Retinal pigment epithelial cell (primary cell): ENCODE measurements at regions not wholly inside any gene's neighbourhood (a gene's known extent, or its start where the extent isn't known, plus 50 kb on each side); places are given as distances from the start of the nearest gene placed in this dataset.
"Not testable (repeated sequence)": the region's sequence is repeated elsewhere in the genome, so short reads cannot be mapped to it uniquely, and the experiment has no call there.

ENCODE experiments used
- DNase-seq: peaks from one replicate; pipeline ENCODE4 v3.0.0-alpha.2; 2010; ENCODE audit warnings: low read depth
- H3K4me3 ChIP-seq: 2 replicates; pipeline ENCODE4 v1.5.1; 2011; ENCODE audit warnings: mild to moderate bottlenecking, low read length, control low read depth, moderate library complexity
- TF ChIP-seq, protein P1 (sequence below): conservative IDR thresholded peaks from 2 replicates; pipeline ENCODE4 v1.5.1; 2011; ENCODE audit warnings: low read depth, low read length, control low read depth, inconsistent platforms

- no peak for DNase-seq
- TF ChIP-seq, protein P1, sequence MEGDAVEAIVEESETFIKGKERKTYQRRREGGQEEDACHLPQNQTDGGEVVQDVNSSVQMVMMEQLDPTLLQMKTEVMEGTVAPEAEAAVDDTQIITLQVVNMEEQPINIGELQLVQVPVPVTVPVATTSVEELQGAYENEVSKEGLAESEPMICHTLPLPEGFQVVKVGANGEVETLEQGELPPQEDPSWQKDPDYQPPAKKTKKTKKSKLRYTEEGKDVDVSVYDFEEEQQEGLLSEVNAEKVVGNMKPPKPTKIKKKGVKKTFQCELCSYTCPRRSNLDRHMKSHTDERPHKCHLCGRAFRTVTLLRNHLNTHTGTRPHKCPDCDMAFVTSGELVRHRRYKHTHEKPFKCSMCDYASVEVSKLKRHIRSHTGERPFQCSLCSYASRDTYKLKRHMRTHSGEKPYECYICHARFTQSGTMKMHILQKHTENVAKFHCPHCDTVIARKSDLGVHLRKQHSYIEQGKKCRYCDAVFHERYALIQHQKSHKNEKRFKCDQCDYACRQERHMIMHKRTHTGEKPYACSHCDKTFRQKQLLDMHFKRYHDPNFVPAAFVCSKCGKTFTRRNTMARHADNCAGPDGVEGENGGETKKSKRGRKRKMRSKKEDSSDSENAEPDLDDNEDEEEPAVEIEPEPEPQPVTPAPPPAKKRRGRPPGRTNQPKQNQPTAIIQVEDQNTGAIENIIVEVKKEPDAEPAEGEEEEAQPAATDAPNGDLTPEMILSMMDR = no peak
- no peak overlapping the region for H3K4me3 ChIP-seq
Measured at GRCh38 chr11:82507288-82507687, 226.4 kb downstream of the FAM181B start.

DNA sequence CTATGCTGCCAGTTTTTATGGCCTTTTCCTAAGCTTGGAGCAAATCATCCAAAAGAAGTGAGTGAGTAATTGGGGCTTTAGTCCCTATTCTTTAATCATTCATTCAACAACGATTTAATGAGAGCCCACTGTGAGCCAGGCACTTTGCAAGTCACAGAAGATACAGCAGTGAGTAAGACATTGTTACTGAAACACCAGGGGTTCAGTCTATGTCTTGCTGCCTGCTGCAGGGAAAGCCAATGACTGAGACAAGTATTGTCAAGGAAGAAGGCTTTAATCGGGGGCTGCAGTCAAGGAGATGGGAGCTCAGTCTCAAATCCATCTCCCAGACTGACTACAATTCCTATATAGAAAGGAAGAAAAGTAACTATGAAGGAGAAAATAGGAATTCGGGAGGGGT lies 228.3 kb downstream of the FAM181B start:
- H3K4me3 ChIP-seq = no peak overlapping the region
- TF ChIP-seq, protein P1 = no peak
- no peak for DNase-seq

GRCh38 chr11:82501174-82501573 lies 232.5 kb downstream of the FAM181B start:
- H3K4me3 ChIP-seq, DNase-seq: not testable (repeated sequence)

- no peak for DNase-seq
Measured at GRCh38 chr11:82494988-82495432, 238.7 kb downstream of the FAM181B start.

DNA sequence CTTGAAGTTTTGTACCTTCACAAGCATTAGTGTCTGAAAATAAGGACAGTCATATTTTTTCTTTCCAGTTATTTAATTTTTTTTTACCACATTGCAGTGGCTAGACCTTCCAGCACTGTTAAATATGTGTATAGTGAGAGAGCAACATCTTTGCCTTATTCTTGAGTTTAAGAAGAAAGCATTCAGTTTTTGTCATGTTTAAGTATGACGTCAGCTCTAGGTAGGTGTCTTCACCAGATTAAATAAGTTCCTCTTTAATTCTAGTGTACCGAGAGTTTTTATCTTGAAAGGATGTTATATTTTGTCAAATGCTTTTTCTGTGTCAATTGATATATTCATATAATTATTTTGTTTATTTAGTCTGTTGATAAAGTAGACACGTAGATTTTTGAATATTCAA lies 258.8 kb downstream of the FAM181B start:
- no peak overlapping the region for H3K4me3 ChIP-seq
- TF ChIP-seq, protein P1 = no peak
- no peak for DNase-seq

More at GRCh38 chr11:82494988-82495432, 238.7 kb downstream of the FAM181B start:
- TF ChIP-seq, protein P1 = peak; percentile 48
- H3K4me3 ChIP-seq = no peak overlapping the region

GRCh38 chr11:82465481-82465880 lies 268.2 kb downstream of the FAM181B start:
- no peak for DNase-seq
- TF ChIP-seq, protein P1 = no peak
- H3K4me3 ChIP-seq = no peak overlapping the region

DNA sequence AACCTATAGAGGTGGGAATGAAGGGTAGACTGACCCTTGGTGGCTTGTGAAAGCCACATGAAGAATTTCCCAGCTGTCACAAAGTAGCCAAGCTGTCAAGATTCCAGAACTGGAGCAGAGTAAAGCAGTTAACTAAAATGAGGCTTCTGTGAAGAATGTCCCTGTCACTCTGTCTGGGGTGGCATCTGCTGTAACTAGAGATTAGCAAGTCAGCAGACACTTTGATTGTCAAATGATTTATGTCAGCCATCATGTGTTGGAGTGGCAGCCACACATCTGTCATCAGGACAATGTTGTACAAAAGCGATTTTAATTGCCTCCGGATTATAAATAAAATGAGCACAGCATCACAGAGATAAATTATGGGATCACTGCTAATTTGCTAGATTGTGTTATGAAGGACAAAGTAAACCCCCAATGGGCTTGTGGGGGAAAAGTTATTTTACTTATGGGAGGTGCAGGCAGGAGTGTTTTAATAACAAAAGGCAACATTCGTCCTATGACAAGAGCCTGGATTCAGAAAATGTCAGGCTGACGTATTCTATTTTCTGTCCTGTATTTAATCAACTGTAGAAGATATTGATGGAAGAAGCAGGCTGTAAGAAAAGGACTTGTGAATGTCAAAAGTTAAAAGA lies 270.9 kb downstream of the FAM181B start:
- TF ChIP-seq, protein P1 = no peak
- no peak overlapping the region for H3K4me3 ChIP-seq
- no peak for DNase-seq
